Gastroesophageal sphincter (tissue), 3 donors: ENCODE measurements at regions not wholly inside any gene's neighbourhood (a gene's known extent, or its start where the extent isn't known, plus 50 kb on each side); places are given as distances from the start of the nearest gene placed in this dataset.

Experiments
- EP300 ChIP-seq: sonication (generic); formaldehyde crosslinking; IDR thresholded peaks from one replicate; pipeline ENCODE4 v1.6.1; 2017; ENCODE audit warnings: antibody characterized with exemption, mild to moderate bottlenecking
- POLR2A ChIP-seq, 2 donors: fragments of 450-650 bp; IDR thresholded peaks; one replicate each; pipeline ENCODE4 v1.6.1; 2017; ENCODE audit warnings: antibody characterized with exemption in 2 of 2, mild to moderate bottlenecking in 2 of 2, moderate library complexity in 1 of 2
- POLR2AphosphoS5 ChIP-seq: sonication (generic); formaldehyde crosslinking; IDR thresholded peaks from one replicate; pipeline ENCODE4 v1.6.1; 2017; ENCODE audit warnings: antibody characterized with exemption
- TF ChIP-seq, protein P1 (sequence below), 4 experiments: fragments of 200-600 bp in 2 of 4; fragments of 450-650 bp in 2 of 4; sonication (generic) in 1 of 4; IDR thresholded peaks; one replicate each; pipeline ENCODE4 v1.5.1; 2017 to 2019; ENCODE audit warnings: antibody characterized with exemption in 4 of 4, mild to moderate bottlenecking in 2 of 4, moderate library complexity in 2 of 4

- TF ChIP-seq, protein P1, sequence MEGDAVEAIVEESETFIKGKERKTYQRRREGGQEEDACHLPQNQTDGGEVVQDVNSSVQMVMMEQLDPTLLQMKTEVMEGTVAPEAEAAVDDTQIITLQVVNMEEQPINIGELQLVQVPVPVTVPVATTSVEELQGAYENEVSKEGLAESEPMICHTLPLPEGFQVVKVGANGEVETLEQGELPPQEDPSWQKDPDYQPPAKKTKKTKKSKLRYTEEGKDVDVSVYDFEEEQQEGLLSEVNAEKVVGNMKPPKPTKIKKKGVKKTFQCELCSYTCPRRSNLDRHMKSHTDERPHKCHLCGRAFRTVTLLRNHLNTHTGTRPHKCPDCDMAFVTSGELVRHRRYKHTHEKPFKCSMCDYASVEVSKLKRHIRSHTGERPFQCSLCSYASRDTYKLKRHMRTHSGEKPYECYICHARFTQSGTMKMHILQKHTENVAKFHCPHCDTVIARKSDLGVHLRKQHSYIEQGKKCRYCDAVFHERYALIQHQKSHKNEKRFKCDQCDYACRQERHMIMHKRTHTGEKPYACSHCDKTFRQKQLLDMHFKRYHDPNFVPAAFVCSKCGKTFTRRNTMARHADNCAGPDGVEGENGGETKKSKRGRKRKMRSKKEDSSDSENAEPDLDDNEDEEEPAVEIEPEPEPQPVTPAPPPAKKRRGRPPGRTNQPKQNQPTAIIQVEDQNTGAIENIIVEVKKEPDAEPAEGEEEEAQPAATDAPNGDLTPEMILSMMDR (IDR thresholded peaks at IDR 0.05), result no peak
- TF ChIP-seq POLR2AphosphoS5, result no peak
- no peak for TF ChIP-seq POLR2A (IDR thresholded peaks at IDR 0.05)
- no peak for TF ChIP-seq EP300
These were observed 531.6 kb upstream of the IGFBP3 start for GRCh38 chr7:46452561-46453135.
